ENCODE measurements at regions not wholly inside any gene's neighbourhood (a gene's known extent, or its start where the extent isn't known, plus 50 kb on each side); places are given as distances from the start of the nearest gene placed in this dataset.
"Not testable (repeated sequence)": the region's sequence is repeated elsewhere in the genome, so short reads cannot be mapped to it uniquely, and the experiment has no call there.

DNA sequence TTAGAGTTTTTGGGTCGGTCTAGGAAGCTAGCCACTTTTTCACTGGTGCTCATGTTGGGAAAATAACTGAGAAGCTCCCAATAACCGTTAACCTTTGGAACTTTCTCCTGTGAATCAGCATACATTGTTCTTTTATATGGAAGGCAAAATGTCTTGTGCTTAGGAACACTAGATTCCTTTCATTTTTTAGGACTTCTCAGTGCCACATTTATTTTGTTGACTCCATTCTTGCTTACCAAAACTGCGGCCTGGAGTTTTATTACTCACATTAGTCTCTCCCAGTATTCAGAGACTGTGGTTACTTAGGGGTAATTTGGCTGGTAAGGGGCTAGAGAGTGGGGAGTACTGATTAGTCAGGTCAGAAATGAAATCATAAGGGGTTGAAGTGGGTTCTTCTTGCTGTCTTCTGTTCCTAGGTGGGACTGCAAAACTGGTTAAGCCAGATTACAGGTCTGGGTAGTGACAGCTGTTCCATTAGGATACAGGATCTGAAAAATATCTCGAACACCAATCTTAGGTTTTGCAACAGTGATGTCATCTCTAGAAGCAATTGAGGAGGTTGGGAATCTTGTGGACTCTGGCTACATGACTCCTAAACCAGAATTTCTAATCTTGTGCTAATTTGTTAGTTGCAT is 631.4 kb upstream of the LUZP2 start:
- TF ChIP-seq CTCF (conservative IDR thresholded peaks at IDR 0.05; ENCODE audit: low read depth, low read length) = no peak
- no peak overlapping the region for H3K4me3 ChIP-seq (ENCODE audit: low read length)
- no peak for DNase-seq (ENCODE audit: low read depth)

DNA sequence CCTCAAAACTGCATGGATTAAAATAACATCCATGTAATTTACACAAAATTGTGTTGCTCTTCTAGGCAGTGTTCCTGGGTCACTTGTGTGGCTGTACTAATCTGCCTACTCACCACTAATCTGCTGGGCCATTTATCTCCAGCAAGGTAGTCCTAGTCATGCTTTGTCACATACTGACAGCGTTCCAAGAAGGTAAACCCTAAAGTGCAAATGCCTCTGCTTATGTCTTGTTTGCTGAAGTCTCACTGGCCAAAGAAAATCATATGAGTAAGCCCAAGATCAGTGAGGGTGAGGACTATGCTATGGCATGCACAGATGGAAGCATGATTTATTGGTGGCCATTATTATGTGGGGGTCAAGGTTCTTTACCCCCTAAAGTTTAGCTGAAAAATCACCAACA is 630.2 kb upstream of the LUZP2 start:
- DNase-seq (ENCODE audit: low read depth) = no peak
- no peak for TF ChIP-seq CTCF (conservative IDR thresholded peaks at IDR 0.05; ENCODE audit: low read depth, low read length)
- no peak overlapping the region for H3K4me3 ChIP-seq (ENCODE audit: low read length)

GRCh38 chr11:23869671-23870070 is 627.2 kb upstream of the LUZP2 start:
- no peak for TF ChIP-seq CTCF (conservative IDR thresholded peaks at IDR 0.05; ENCODE audit: low read depth, low read length)
- DNase-seq (ENCODE audit: low read depth) = no peak
- H3K4me3 ChIP-seq (ENCODE audit: low read length) = no peak overlapping the region

DNA sequence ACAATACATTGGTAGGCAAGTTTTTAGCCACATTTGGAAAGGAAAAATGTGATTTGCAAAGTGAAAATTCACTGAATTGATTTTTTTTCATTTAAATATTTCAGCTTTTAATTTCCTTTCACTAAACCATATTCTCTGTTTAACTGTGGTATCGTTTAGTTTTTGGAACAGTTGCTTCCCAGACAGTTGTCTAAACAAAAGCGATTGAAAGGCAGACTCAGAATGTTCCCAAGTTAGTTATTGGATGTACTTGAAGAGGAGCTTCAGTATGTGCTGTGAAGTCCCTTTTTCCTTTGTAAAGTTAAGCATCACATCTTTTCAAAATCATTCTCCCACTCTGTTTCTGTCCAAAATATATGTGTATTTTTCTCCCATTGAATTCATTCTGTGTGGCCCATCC is 623.4 kb upstream of the LUZP2 start:
- no peak for TF ChIP-seq CTCF (conservative IDR thresholded peaks at IDR 0.05; ENCODE audit: low read depth, low read length)
- DNase-seq (ENCODE audit: low read depth) = no peak
- no peak overlapping the region for H3K4me3 ChIP-seq (ENCODE audit: low read length)

- H3K4me3 ChIP-seq (ENCODE audit: low read length) = no peak overlapping the region
- no peak for TF ChIP-seq CTCF (conservative IDR thresholded peaks at IDR 0.05; ENCODE audit: low read depth, low read length)
- peak; percentile 4 for DNase-seq (ENCODE audit: low read depth)
These were observed 621.5 kb upstream of the LUZP2 start for GRCh38 chr11:23875176-23875850.

DNA sequence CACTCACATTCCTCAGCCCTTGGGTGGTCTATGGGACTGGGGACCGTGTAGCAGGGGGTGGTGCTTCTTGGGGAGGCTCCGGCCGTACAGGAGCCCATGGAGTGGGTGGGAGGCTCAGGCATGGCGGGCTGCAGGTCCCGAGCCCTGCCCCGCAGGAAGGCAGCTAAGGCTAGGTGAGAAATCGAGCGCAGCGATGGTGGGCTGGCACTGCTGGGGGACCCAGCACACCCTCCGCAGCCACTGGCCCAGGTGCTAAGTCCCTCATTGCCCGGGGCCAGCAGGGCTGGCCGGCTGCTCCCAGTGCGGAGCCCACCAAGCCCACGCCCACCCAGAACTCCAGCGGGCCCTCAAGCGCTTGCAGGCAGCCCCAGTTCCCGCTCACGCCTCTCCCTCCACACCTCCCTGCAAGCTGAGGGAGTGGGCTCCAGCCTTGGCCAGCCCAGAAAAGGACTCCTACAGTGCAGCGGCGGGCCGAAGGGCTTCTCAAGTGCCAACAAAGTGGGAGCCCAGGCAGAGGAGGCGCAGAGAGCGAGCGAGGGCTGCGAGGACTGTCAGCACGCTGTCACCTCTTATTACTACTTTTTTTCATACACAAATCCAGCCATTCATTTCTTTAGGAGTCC is 613.3 kb upstream of the LUZP2 start:
- not testable (repeated sequence) for DNase-seq (ENCODE audit: low read depth); H3K4me3 ChIP-seq (ENCODE audit: low read length)

GRCh38 chr11:23884341-23884740 is 612.5 kb upstream of the LUZP2 start:
- no peak for TF ChIP-seq CTCF (conservative IDR thresholded peaks at IDR 0.05; ENCODE audit: low read depth, low read length)
- no peak overlapping the region for H3K4me3 ChIP-seq (ENCODE audit: low read length)

More at GRCh38 chr11:23884341-23884740, 612.5 kb upstream of the LUZP2 start:
- no peak for DNase-seq (ENCODE audit: low read depth)

All from retinal pigment epithelial cell (primary cell).